GM13977 (cell line): ENCODE measurements at regions not wholly inside any gene's neighbourhood (a gene's known extent, or its start where the extent isn't known, plus 50 kb on each side); places are given as distances from the start of the nearest gene placed in this dataset.

ENCODE experiments used
- DNase-seq: peaks from one replicate; pipeline ENCODE4 v3.0.0; 2012; ENCODE audit warnings: low spot score
- CTCF ChIP-seq: IDR thresholded peaks from 2 replicates; pipeline ENCODE4 v1.5.1; 2012; ENCODE audit warnings: mild to moderate bottlenecking, control low read depth; ENCODE audit not compliant: insufficient read depth; ENCODE audit errors: extremely low read depth, missing control alignments
- in situ Hi-C: fragments of 300-500 bp; cut with MboI; formaldehyde crosslinking; loops from one replicate; pipeline ENCODE4 v1.12.0; 2022; ENCODE audit warnings: low sequenced_read_pairs, low pct_unique_long_range_greater_than_20kb, mixed read lengths, inconsistent platforms; ENCODE audit not compliant: unreplicated experiment

DNA sequence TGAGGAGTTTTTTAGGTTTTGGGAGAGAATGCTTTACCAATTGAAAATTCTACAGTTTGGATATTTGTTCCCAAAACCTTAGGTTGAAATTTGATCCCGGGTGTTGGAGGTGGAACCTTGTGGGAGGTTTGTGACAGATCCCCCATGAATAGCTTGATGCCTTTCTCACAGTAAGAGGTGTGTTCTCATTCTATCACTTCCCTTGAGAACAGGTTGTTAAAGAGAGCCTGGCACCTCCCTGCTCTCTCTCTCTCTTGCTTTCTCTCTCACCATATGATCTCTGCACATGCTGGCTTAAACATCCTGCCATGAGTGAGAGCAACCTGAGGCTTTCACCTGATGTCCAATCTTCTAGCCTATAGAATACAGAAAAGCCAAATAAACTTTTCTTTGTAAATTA, 1475.5 kb upstream of the AGA start:
- TF ChIP-seq CTCF: no peak
- DNase-seq: no peak
- in situ Hi-C loops: no loop called here

DNA sequence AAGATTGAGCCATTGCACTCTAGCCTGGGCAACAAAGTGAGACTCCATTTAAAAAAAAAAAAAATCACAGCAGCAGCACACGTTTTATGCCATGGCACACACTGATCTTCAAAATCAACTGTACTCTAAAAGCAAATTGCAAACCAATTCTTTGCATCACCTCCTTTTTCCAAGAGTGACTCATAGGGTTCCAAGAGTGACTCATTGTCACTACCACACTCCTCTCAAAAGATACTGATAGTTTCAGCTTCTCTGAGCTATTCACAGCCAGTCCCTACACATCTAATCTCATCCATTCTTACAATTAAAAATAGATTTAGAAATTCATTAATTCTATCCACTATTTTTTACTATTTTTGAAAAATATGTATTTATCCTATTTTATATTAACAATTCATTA, 1494.9 kb upstream of the AGA start:
- DNase-seq: no peak
- in situ Hi-C loops: no loop called here
- no peak for TF ChIP-seq CTCF

- in situ Hi-C loops: no loop called here
- TF ChIP-seq CTCF: no peak
- DNase-seq: no peak
Measured at GRCh38 chr4:178941975-178942374, 1499.7 kb upstream of the AGA start.

DNA sequence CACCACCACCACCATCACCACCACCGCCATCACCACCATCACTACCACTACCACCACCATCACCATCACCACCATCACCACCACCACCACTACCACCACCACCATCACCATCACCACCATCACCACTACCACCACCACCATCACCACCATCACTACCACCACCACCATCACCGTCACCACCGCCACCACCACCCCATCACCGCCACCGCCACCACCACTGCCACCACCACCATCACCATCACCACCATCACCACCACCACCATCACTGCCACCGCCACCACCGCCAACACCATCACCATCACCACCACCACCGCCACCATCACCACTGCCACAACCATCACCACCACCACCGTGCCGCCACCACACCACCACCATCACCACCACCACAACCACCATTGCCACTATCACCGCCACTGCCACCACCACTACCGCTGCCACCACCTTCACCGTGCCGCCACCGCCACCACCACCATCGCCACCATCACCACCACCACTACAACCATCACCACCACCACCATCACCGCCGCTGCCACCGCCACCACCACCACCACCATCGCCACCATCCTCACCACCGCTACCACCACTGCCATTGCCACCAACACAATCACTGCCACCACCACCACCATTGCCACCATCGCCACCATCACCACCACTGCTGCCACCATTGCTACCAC, 1511.3 kb upstream of the AGA start:
- in situ Hi-C loops: no loop called here
- no peak for DNase-seq
- no peak for TF ChIP-seq CTCF

DNA sequence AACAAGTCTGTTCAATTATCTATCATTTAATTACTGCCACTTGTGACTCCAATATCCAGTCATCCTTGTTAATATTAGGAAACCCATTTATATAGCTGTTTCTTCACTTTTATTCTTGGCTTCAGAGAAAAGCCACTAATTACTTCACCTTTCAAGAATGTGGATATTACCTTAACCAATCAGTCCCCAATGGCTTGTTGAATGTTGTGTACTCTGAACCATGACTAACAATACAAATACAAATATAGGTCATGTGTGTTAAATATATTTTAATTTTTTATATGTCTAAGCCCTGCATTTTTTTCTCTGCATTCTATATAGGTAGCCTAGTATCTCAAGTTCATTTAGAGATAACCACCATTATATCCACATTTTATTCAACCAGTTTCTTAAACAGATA, 1513.4 kb upstream of the AGA start:
- in situ Hi-C loops: no loop called here
- no peak for DNase-seq
- no peak for TF ChIP-seq CTCF

- in situ Hi-C loops: no loop called here
- TF ChIP-seq CTCF: no peak
- DNase-seq: no peak
Measured at GRCh38 chr4:178958725-178959440, 1516.6 kb upstream of the AGA start.
